NT2/D1 (cell line): ENCODE measurements at regions not wholly inside any gene's neighbourhood (a gene's known extent, or its start where the extent isn't known, plus 50 kb on each side); places are given as distances from the start of the nearest gene placed in this dataset.
"Not testable (repeated sequence)": the region's sequence is repeated elsewhere in the genome, so short reads cannot be mapped to it uniquely, and the experiment has no call there.

Experiments
- DNase-seq: peaks from one replicate; pipeline ENCODE4 v3.0.0-alpha.2; 2011; ENCODE audit warnings: low read depth, low spot score
- H3K27me3 ChIP-seq: 2 replicates; pipeline ENCODE4 v1.6.0; 2011; ENCODE audit warnings: mild to moderate bottlenecking; ENCODE audit not compliant: insufficient read length, insufficient read depth
- H3K36me3 ChIP-seq: 2 replicates; pipeline ENCODE4 v1.6.1; 2011; ENCODE audit warnings: mild to moderate bottlenecking, low read length, mixed read lengths; ENCODE audit not compliant: insufficient read depth, insufficient read length
- H3K4me1 ChIP-seq: 2 replicates; pipeline ENCODE4 v1.5.1; 2011; ENCODE audit not compliant: insufficient read depth, insufficient read length
- H3K4me3 ChIP-seq: 2 replicates; pipeline ENCODE4 v1.5.1; 2011; ENCODE audit warnings: low read depth; ENCODE audit not compliant: insufficient read length
- H3K9ac ChIP-seq: 2 replicates; pipeline ENCODE4 v1.6.0; 2011; ENCODE audit warnings: low read depth; ENCODE audit not compliant: insufficient read length
- H3K9me3 ChIP-seq: 2 replicates; pipeline ENCODE4 v1.5.1; 2011; ENCODE audit warnings: mild to moderate bottlenecking, low read length; ENCODE audit not compliant: insufficient read depth
- SUZ12 ChIP-seq: IDR thresholded peaks from 2 replicates; pipeline ENCODE4 v1.6.1; 2011; ENCODE audit not compliant: insufficient read length, insufficient read depth; ENCODE audit errors: extremely low read depth
- YY1 ChIP-seq: IDR thresholded peaks from 2 replicates; pipeline ENCODE4 v1.6.1; 2011; ENCODE audit not compliant: insufficient read length, insufficient read depth
- ZNF274 ChIP-seq: IDR thresholded peaks from 2 replicates; pipeline ENCODE4 v1.6.1; 2011; ENCODE audit warnings: mild to moderate bottlenecking, low read depth, low read length

DNA sequence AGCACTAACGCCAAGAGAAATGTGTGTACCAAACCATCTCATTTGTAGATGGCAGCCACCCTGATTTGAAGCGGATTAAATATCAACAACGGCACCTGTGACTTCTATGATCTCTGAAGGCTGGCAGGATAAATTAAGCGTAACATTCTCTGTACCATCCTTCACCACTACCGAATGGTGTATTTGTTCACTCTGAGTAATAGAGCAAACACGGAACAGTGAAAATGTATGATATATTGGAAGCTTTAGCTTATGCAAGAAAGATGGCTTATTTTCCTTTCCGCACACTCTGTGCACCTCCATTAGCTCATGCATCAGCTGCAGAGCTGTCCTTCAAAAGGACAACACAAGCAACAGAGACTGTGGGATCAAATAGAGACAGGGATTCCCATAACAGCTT, 431.1 kb downstream of the PRELID2 start:
- Histone ChIP-seq H3K4me3 (no peak overlapping the region), H3K4me1 (no peaks in the 10 kb centered on the region), H3K36me3 (no peaks in the 10 kb centered on the region), H3K27me3 (no peaks in the 10 kb centered on the region), H3K9ac (no peak overlapping the region), H3K9me3 (peaks cover 16% of the 10 kb centered on the region; the same call in 1 of the 2 replicates)
- no peak for DNase-seq
- no peak for TF ChIP-seq SUZ12
- no peak for TF ChIP-seq ZNF274

DNA sequence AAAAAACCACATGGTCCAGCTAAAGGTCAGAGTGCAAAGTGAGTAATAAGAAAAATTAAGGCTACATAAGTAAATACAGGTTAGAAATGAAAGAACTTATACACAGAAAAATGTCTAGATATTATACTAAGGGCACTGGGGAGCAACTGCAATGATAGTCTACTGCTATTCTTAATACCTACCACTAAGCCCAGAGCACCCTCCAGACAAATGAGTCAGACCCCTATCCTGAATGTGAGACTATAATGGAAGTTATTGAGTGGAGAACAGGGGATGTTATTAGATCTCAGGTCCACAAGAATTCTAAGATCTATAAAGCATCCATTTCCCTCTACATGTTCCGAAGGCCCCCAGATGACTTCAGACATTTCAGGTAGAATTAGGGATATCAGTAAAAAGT, 438.3 kb downstream of the PRELID2 start:
- H3K4me1 ChIP-seq: no peaks in the 10 kb centered on the region
- TF ChIP-seq YY1: no peak
- no peak for TF ChIP-seq ZNF274
- TF ChIP-seq SUZ12: no peak
- DNase-seq: no peak
- no peak overlapping the region for H3K9ac ChIP-seq
- H3K36me3 ChIP-seq: no peaks in the 10 kb centered on the region
- no peak overlapping the region for H3K4me3 ChIP-seq
- H3K9me3 ChIP-seq: no peaks in the 10 kb centered on the region
- H3K27me3 ChIP-seq: no peaks in the 10 kb centered on the region

DNA sequence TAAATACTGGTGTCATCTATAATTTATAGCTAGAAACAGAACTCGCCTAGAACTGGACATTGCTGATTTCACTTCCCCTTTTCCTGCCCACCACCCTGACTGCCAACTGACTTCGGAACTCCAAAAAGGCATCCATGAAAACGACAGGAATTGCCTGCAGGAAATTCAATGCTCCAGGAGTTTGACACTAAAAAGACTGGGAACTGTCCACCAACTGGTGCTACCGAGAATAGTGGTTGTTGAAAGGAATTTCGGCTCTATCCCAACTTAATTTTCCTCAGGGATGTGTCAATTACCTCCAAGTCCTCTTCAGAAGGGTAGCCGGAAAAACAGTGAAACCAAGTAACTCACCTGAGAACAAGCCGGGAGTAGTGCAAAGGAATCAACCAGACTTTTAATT, 440.0 kb downstream of the PRELID2 start:
- H3K4me1 ChIP-seq, H3K4me3 ChIP-seq, H3K36me3 ChIP-seq, H3K9me3 ChIP-seq, DNase-seq, H3K27me3 ChIP-seq, H3K9ac ChIP-seq: not testable (repeated sequence)

DNA sequence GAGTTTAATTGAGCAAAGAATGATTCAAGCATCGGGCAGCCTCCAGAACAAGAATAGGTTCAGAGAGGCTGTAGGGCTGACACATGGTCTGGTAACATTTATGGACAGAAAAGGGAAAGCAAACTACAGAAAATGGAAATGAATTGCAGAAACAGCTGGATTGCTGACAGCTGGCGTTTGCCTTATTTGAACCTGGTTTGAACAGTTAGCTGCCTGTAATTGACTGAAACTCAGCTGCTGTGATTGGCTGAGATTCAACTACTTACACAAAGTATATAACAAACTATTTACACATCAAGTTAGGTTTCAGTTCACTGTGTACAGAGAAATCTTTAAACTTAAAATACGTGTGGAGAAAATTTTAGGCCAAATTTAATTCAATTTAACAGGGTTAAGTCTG, 441.7 kb downstream of the PRELID2 start:
- H3K9me3 ChIP-seq: no peaks in the 10 kb centered on the region
- no peaks in the 10 kb centered on the region for H3K36me3 ChIP-seq
- TF ChIP-seq SUZ12 (no peak), YY1 (no peak), ZNF274 (no peak)
- H3K4me1 ChIP-seq: no peaks in the 10 kb centered on the region
- no peak for DNase-seq
- H3K9ac ChIP-seq: no peak overlapping the region
- H3K4me3 ChIP-seq: no peak overlapping the region
- no peaks in the 10 kb centered on the region for H3K27me3 ChIP-seq

DNA sequence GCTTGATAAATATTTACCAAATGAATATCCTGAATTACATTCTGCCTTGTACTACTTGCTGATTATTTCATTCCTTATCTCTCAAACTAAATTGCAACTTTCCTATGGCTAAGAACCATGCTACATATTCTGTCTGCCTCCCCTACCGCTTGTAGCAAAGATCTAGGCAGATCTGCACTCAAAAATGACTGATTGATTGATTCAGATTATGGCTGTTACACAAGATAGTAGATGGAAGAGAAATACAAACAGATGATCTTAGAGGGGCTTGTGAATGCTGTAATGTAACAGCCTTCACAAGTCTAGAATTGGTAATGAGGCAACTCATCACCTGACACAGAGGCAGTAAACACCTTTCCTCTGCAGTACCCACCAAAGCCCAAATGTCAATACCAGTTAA, 446.1 kb downstream of the PRELID2 start:
- no peak overlapping the region for H3K9ac ChIP-seq
- H3K27me3 ChIP-seq: no peaks in the 10 kb centered on the region
- H3K36me3 ChIP-seq: no peaks in the 10 kb centered on the region
- H3K4me1 ChIP-seq: no peaks in the 10 kb centered on the region
- no peaks in the 10 kb centered on the region for H3K9me3 ChIP-seq
- TF ChIP-seq YY1 (no peak), SUZ12 (no peak), ZNF274 (no peak)
- no peak for DNase-seq
- no peak overlapping the region for H3K4me3 ChIP-seq

DNA sequence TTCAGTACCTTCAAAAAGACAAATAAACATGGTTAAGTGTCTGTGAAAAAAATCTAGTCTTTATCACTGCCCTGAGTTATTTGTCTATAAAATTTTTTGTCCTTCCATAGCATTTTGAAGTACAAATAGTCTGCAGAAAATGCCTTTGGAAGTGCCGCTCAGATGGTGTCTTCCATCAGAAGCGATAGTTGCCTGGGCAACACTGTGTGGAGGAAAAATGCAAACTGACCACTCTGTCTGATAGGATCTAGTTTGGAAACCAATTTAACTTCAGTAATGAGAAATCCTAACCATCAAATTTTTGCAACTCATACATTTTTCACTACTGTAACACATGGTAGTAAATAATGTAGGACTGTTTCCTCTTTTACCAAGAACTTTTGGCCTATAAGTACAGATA, 449.9 kb downstream of the PRELID2 start:
- Histone ChIP-seq H3K4me1 (no peaks in the 10 kb centered on the region), H3K9me3 (no peaks in the 10 kb centered on the region), H3K36me3 (no peaks in the 10 kb centered on the region), H3K27me3 (no peaks in the 10 kb centered on the region), H3K4me3 (no peak overlapping the region), H3K9ac (no peak overlapping the region)
- no peak for DNase-seq
- TF ChIP-seq ZNF274 (no peak), YY1 (no peak), SUZ12 (no peak)

DNA sequence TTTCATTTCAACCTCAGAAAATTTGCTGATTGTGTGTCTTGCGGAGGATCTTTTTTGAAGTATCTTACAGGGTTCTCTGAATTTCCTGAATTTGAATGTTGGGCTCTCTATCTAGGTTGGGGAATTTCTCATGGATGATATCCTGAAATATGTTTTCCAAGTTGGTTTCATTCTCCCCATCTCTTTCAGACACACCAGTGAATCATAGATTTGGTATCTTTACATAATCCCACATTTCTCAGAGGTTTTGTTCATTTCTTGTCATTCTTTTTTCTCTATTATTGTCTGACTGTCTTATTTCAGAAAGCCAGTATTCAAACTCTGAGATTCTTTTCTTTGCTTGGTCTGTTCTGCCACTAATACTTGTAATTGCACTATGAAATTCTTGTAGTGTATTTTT, 456.9 kb downstream of the PRELID2 start:
- no peaks in the 10 kb centered on the region for H3K36me3 ChIP-seq
- no peaks in the 10 kb centered on the region for H3K27me3 ChIP-seq
- DNase-seq: no peak
- peaks cover 11% of the 10 kb centered on the region; the same call in 1 of the 2 replicates for H3K9me3 ChIP-seq
- H3K4me1 ChIP-seq: no peaks in the 10 kb centered on the region
- no peak overlapping the region for H3K4me3 ChIP-seq
- TF ChIP-seq ZNF274: no peak
- no peak for TF ChIP-seq YY1
- TF ChIP-seq SUZ12: no peak
- H3K9ac ChIP-seq: no peak overlapping the region

DNA sequence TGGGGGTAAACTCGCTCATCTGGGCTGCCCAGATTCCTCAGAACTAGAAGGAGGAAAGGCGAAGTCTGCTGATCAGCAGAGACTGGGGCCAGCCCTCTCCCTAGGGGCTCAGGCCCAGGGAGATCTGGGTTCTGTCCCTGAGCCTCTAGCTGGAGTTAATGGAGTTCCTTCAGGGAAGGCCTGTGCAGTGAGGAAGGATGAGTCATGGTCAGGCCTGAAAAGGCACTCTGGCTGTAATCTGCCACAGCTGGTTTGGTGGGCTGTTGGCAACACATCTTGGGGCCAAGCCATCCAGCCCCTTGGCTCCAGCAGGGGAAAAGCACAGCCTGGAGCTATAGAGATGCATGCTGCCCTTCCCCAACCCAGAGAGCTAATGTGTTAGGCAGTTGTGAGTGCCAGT, 459.6 kb downstream of the PRELID2 start:
- Histone ChIP-seq H3K9ac (no peak overlapping the region), H3K27me3 (no peaks in the 10 kb centered on the region), H3K9me3 (peaks cover 11% of the 10 kb centered on the region; the same call in 1 of the 2 replicates), H3K4me3 (no peak overlapping the region), H3K4me1 (no peaks in the 10 kb centered on the region), H3K36me3 (no peaks in the 10 kb centered on the region)
- no peak for DNase-seq
- TF ChIP-seq SUZ12: no peak
- no peak for TF ChIP-seq YY1
- TF ChIP-seq ZNF274: no peak
